HG03439 (cell line): ENCODE measurements at regions not wholly inside any gene's neighbourhood (a gene's known extent, or its start where the extent isn't known, plus 50 kb on each side); places are given as distances from the start of the nearest gene placed in this dataset.
A peak's percentile ranks its signal among the peaks of the same experiment; 100 is the strongest.
"Not testable (repeated sequence)": the region's sequence is repeated elsewhere in the genome, so short reads cannot be mapped to it uniquely, and the experiment has no call there.

Experiments used
- ATAC-seq: cut with Tn5 transposase; IDR thresholded peaks from one replicate; pipeline ENCODE4 v1.9.1; 2021; ENCODE audit warnings: mild to moderate bottlenecking, moderate library complexity; ENCODE audit not compliant: unreplicated experiment

- no peak for ATAC-seq
Measured at GRCh38 chr5:60517850-60518249, 182.1 kb downstream of the DEPDC1B start.

GRCh38 chr5:60517094-60517694 lies 182.8 kb downstream of the DEPDC1B start:
- no peak for ATAC-seq

- no peak for ATAC-seq
Measured at GRCh38 chr5:60516688-60517087, 183.3 kb downstream of the DEPDC1B start.

- no peak for ATAC-seq
Measured at GRCh38 chr5:60514152-60514551, 185.8 kb downstream of the DEPDC1B start.

- no peak for ATAC-seq
Measured at GRCh38 chr5:60512117-60512516, 187.8 kb downstream of the DEPDC1B start.

- ATAC-seq, result no peak
Measured at GRCh38 chr5:60510663-60511062, 189.3 kb downstream of the DEPDC1B start.

- ATAC-seq, result no peak
Measured at GRCh38 chr5:60510049-60510448, 189.9 kb downstream of the DEPDC1B start.

- no peak for ATAC-seq
Measured at GRCh38 chr5:60509519-60509918, 190.4 kb downstream of the DEPDC1B start.

- no peak for ATAC-seq
Measured at GRCh38 chr5:60507687-60508086, 192.3 kb downstream of the DEPDC1B start.

- ATAC-seq, result no peak
Measured at GRCh38 chr5:60505373-60506171, 194.4 kb downstream of the DEPDC1B start.

GRCh38 chr5:60504342-60504741 lies 195.6 kb downstream of the DEPDC1B start:
- peak; percentile 88 for ATAC-seq

- peak; percentile 84 for ATAC-seq
Measured at GRCh38 chr5:60503771-60504170, 196.2 kb downstream of the DEPDC1B start.

GRCh38 chr5:60497706-60498500 lies 202.1 kb downstream of the DEPDC1B start:
- ATAC-seq, result no peak

- ATAC-seq, result no peak
Measured at GRCh38 chr5:60495644-60496520, 204.1 kb downstream of the DEPDC1B start.

GRCh38 chr5:60494635-60495034 lies 205.3 kb downstream of the DEPDC1B start:
- peak; percentile 71 for ATAC-seq

- no peak for ATAC-seq
Measured at GRCh38 chr5:60494144-60494543, 205.8 kb downstream of the DEPDC1B start.

- no peak for ATAC-seq
Measured at GRCh38 chr5:60493372-60493771, 206.6 kb downstream of the DEPDC1B start.

- ATAC-seq, result no peak
Measured at GRCh38 chr5:60492958-60493357, 207.0 kb downstream of the DEPDC1B start.

- not testable (repeated sequence) for ATAC-seq
Measured at GRCh38 chr5:60492358-60492757, 207.6 kb downstream of the DEPDC1B start.

- ATAC-seq, result no peak
Measured at GRCh38 chr5:60490597-60491166, 209.3 kb downstream of the DEPDC1B start.
